Hematopoietic multipotent progenitor cell treated with erythropoietin and hydrocortisone succinate and interleukin-3 and kit ligand, for 4 days (in vitro differentiated cells): ENCODE measurements at regions not wholly inside any gene's neighbourhood (a gene's known extent, or its start where the extent isn't known, plus 50 kb on each side); places are given as distances from the start of the nearest gene placed in this dataset.

Experiments used
- DNase-seq: peaks from one replicate; pipeline ENCODE4 v3.0.0-alpha.2; 2015

DNA sequence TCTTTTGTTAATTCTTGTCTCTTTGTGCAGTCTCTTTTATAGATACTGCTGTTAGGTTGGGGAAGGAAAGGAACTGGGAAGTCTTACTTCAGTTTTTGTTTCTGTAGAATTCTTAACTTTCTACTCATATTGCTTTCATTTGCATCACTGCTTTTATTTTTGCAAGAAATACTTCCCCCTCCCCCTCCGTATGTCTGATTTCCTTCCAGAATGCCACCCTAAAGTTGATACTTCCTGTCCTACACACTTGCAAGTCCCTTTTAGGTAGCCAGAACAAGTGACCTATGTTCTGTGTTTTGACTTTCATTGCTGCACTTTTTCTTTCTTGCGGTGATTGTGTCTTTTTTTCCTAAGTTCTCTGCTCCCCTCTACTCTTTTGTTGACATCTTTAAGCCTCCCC, 477.4 kb downstream of the RSL24D1 start:
- no peak for DNase-seq

DNA sequence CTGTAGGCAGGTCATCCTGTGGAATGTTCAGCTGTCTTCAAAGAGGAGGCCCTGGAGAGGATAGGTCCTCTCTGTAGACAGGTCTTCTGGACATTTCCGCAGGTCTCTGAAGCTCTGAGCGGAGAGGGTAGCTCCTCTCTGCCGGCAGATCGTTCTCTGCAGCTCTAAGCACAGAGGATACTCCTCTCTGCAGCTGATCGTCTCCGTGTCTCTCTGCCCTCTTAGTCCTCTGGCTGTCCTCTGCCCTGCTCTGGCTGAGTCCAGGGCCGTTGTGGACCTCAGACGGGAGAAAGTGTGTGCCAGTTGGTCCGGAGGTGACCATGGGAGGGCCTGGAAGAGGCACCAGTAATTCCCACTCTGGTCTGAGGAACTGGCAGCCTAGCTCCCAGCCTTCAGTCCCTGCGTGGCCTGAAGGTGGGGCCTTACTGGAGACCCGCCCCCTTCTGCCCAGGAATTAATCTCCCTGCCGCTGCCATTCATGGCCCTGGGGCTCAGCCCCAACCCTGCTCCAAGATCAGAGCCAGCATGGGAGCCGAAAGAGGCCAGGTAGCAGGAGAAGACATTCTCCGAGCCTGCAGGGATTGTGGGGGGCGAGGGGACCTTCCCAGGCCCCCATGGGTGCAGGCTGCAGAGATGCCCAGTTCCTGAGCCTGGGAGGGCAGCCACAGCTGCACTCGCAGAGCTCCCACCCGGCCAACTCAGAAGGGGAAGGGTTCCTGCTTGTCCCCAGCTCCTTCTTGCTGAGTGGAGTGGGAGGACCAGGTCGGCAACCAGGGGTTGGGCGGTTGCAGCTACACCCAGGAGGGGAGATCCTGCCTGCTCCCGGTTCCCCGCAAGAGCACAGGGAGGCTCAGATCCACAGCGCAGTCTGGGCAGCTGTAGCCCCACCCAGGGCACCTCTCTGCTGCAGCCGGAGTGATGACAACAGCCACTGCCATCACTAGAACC, 488.7 kb downstream of the RSL24D1 start:
- DNase-seq = no peak

DNA sequence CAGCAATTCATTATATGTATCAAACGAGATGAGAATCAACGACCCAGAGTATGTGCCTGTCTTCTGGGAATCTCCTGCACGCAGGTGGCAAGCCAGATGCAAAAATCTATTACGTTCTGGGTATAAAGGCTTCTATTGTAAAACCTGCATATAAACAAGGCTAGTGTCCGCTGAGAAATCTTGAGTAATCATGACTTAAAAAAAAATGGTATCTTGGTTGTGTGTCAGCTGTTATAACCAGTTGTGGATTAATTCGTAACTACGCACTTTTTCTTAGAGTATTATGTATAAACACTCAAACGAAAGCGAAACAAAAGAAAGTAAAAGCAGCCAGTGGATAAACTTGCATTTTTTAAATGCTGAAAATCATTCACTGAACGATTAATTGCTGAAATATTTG, 509.1 kb downstream of the RSL24D1 start:
- no peak for DNase-seq
